WERI-Rb-1 (cell line): ENCODE measurements at regions not wholly inside any gene's neighbourhood (a gene's known extent, or its start where the extent isn't known, plus 50 kb on each side); places are given as distances from the start of the nearest gene placed in this dataset.
A peak's percentile ranks its signal among the peaks of the same experiment; 100 is the strongest.

Experiments used
- DNase-seq: peaks from one replicate; pipeline ENCODE4 v3.0.0-alpha.2; 2020
- H3K27ac ChIP-seq: fragments of 250-450 bp; sonication (Bioruptor Pico); 2 replicates; pipeline ENCODE4 v1.5.1; 2020; ENCODE audit warnings: mild to moderate bottlenecking, moderate library complexity
- H3K27me3 ChIP-seq: fragments of 250-450 bp; sonication (Bioruptor Pico); 2 replicates; pipeline ENCODE4 v1.5.1; 2021; ENCODE audit warnings: mild to moderate bottlenecking, low read depth, moderate library complexity; ENCODE audit not compliant: insufficient read depth, severe bottlenecking
- H3K36me3 ChIP-seq: fragments of 250-450 bp; sonication (Bioruptor Pico); 2 replicates; pipeline ENCODE4 v1.5.1; 2020; ENCODE audit warnings: mild to moderate bottlenecking, moderate library complexity
- H3K4me3 ChIP-seq: 2 replicates; pipeline ENCODE4 v1.5.1; 2011; ENCODE audit warnings: low read depth, mild to moderate bottlenecking, control low read depth, low read length
- H3K9me3 ChIP-seq: fragments of 250-450 bp; sonication (Bioruptor Pico); 2 replicates; pipeline ENCODE4 v1.5.1; 2021; ENCODE audit warnings: mild to moderate bottlenecking, moderate library complexity; ENCODE audit not compliant: severe bottlenecking
- TF ChIP-seq, protein P1 (sequence below): IDR thresholded peaks from 2 replicates; pipeline ENCODE4 v1.5.1; 2011; ENCODE audit warnings: low read depth, mild to moderate bottlenecking, control low read depth, inconsistent platforms, low read length

DNA sequence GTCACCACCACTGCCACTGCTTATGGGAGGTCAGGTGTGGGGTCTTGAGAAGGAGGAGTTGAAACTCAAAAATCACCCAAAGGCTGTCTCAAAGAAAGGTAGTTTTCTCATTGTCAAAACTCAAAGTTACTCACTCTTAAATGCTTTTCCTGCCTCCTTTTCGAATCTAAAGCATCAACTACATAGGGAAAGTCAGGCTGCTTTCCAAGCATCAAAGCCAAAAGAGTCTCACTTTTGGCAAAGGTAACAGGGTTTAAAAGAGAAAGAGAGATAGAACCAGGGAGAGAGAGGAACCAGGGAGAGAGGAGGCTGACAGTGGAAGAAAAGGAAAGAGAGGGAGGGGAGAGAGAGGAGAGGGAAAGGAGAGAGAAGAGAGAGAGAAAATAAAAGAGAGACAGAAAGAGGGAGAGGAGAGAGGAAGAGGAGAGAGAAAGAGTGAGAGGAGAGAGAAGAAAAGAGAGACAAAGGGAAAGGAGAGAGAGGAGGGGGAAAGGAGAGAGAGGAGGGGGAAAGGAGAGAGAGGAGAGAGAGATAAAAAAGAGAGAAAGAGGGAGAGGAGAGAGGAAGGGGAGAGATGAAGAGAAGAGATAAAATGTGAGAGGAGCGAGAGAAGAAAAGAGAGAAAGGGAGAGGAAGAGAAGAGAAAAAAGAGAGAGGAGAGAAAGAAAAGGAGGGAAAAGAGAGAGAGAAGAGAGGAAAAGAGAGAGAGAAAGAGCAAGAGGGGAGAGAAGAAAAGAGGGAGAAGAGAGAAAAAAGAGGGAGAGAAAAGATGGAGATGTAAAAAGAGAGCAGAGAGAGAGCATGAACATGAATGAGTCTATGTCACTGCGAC is 262.0 kb upstream of the TSHZ3 start:
- no peak overlapping the region for H3K27ac ChIP-seq
- no peak overlapping the region for H3K4me3 ChIP-seq
- no peaks in the 10 kb centered on the region for H3K36me3 ChIP-seq
- H3K9me3 ChIP-seq = no peaks in the 10 kb centered on the region
- no peaks in the 10 kb centered on the region for H3K27me3 ChIP-seq
- DNase-seq = no peak
- TF ChIP-seq, protein P1, sequence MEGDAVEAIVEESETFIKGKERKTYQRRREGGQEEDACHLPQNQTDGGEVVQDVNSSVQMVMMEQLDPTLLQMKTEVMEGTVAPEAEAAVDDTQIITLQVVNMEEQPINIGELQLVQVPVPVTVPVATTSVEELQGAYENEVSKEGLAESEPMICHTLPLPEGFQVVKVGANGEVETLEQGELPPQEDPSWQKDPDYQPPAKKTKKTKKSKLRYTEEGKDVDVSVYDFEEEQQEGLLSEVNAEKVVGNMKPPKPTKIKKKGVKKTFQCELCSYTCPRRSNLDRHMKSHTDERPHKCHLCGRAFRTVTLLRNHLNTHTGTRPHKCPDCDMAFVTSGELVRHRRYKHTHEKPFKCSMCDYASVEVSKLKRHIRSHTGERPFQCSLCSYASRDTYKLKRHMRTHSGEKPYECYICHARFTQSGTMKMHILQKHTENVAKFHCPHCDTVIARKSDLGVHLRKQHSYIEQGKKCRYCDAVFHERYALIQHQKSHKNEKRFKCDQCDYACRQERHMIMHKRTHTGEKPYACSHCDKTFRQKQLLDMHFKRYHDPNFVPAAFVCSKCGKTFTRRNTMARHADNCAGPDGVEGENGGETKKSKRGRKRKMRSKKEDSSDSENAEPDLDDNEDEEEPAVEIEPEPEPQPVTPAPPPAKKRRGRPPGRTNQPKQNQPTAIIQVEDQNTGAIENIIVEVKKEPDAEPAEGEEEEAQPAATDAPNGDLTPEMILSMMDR = no peak

DNA sequence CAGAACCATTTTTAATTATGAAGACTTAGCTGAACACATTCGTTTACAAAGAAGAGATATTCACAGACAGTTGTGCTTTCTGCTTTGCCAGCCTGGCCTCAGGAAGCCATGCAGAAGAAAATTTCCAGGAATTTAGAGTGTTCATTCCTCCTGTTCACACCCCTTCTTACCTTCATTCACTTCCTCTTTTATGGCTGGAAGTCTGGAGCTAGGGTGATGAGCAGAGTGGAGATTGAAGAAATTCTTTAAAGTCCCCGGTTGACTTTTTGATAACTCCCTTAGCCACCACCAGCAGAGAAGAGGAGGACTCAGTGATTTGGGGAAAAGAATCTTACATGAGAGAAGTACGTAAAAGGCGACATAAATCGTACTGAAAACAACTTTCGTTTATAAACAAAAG is 263.6 kb upstream of the TSHZ3 start:
- TF ChIP-seq, protein P1 = no peak
- H3K27me3 ChIP-seq = no peaks in the 10 kb centered on the region
- H3K27ac ChIP-seq = no peak overlapping the region
- H3K36me3 ChIP-seq = no peaks in the 10 kb centered on the region
- no peak for DNase-seq
- no peak overlapping the region for H3K4me3 ChIP-seq
- no peaks in the 10 kb centered on the region for H3K9me3 ChIP-seq

DNA sequence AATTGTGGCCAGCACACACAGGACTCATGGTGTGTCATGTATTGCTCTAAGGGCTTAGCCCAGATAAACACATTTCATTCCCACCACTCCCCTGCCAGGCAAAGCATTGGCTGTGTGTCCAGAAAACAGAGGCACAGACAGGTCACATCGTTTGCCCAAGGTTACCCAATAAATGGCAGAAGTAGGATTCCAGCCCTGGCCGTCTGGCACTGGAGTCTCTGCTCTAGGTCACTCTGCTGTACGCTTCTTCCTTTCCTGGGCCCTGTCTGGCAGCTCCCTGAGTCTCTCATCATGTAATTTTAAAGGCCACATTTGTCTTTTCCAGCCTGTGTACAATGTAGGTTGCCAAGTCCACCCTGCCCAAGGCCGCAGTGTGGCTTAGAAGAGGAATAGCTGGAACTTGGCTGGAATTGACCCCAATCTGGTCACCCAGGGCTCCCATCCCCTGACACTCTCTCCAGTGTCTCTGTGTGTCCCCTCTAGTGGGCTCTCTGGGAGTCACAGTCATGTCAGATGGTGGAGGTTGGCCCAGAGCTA is 264.5 kb upstream of the TSHZ3 start:
- TF ChIP-seq, protein P1 = peak; percentile 25; the same call in 1 of the 2 replicates
- Histone ChIP-seq H3K27ac (no peak overlapping the region), H3K4me3 (no peak overlapping the region), H3K9me3 (no peaks in the 10 kb centered on the region), H3K27me3 (no peaks in the 10 kb centered on the region), H3K36me3 (no peaks in the 10 kb centered on the region)
- no peak for DNase-seq

DNA sequence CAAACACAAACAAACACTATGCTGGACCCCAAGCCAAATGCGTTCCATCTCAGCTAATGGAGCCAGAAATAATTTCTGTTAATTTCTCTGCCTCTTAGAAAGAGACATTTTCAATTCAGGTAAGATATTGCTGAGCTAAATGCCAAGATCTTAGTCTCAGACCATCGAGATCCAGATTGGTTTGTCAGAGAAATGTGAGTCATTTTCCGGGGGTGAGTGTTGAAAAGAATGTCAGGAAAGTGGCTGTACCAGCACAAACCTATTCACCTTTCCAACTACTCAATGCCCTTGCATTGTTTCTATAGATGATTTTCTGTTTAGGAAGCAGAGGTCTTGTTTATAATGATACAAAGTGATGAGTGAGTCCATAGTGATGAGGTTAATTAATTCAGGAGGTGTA is 266.8 kb upstream of the TSHZ3 start:
- Histone ChIP-seq H3K27ac (no peak overlapping the region), H3K4me3 (no peak overlapping the region), H3K27me3 (no peaks in the 10 kb centered on the region), H3K36me3 (no peaks in the 10 kb centered on the region), H3K9me3 (no peaks in the 10 kb centered on the region)
- no peak for DNase-seq
- TF ChIP-seq, protein P1 = no peak

DNA sequence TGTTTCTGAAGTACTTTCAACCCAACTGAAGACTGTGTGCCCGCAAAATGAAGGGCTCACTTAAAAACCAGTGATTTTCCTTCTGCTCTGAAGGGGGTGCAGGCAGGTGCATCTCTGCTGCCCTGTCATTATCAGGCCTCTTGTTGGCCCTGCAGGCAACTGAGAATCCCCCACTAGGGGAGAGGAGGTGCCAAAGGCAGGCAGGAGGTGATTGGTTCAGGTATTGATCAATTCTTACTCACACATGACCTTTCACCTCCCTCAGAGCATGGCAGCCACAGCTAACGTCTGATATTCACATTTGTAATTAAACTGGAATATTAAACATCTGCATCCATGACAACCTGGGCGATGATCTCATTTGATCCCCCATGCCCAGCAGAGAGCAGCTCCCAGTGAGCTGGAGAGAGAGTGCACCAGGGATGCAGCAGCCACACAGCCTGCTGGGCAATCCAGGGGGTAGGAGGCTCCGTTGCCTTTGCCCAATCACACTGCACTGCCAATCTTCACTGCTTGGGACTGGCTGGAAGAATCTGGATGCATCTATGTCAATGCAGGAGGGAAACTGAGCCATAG is 267.9 kb upstream of the TSHZ3 start:
- no peak overlapping the region for H3K4me3 ChIP-seq
- no peaks in the 10 kb centered on the region for H3K36me3 ChIP-seq
- peaks cover 4% of the 10 kb centered on the region for H3K9me3 ChIP-seq
- no peak for DNase-seq
- no peak overlapping the region for H3K27ac ChIP-seq
- no peaks in the 10 kb centered on the region for H3K27me3 ChIP-seq
- TF ChIP-seq, protein P1 = no peak
